Vagina (tissue), 2 donors: ENCODE measurements at regions not wholly inside any gene's neighbourhood (a gene's known extent, or its start where the extent isn't known, plus 50 kb on each side); places are given as distances from the start of the nearest gene placed in this dataset.

Experiments
- POLR2A ChIP-seq, 2 donors: fragments of 450-650 bp; IDR thresholded peaks; one replicate each; pipeline ENCODE4 v1.6.1; 2017; ENCODE audit warnings: antibody characterized with exemption in 2 of 2, mild to moderate bottlenecking in 2 of 2, moderate library complexity in 2 of 2
- TF ChIP-seq, protein P1 (sequence below), 3 experiments: fragments of 450-650 bp in 2 of 3; fragments of 200-600 bp in 1 of 3; sonication (generic) in 1 of 3; IDR thresholded peaks; one replicate each; pipeline ENCODE4 v1.5.1; 2017 to 2019; ENCODE audit warnings: antibody characterized with exemption in 3 of 3, mild to moderate bottlenecking in 2 of 3, moderate library complexity in 2 of 3

DNA sequence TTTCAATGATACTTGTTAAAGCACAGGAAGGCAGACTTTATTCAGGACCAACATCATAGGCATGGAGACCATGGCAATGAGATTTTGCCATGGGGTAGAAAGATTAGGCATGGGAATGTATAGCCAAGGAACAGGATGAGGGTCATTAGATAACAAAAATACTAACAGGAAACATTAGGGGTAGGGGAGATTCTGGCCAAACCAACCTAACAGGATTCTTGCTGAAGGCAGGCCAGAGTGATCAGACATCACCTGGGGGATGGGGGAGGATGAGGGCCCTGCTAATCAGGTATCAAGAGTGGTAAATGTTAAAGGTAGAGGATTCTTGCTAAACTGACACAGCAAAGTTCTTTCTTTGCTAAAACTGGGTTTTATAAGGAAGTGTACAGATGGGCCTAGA is 481.8 kb downstream of the ETS1 start:
- TF ChIP-seq, protein P1, sequence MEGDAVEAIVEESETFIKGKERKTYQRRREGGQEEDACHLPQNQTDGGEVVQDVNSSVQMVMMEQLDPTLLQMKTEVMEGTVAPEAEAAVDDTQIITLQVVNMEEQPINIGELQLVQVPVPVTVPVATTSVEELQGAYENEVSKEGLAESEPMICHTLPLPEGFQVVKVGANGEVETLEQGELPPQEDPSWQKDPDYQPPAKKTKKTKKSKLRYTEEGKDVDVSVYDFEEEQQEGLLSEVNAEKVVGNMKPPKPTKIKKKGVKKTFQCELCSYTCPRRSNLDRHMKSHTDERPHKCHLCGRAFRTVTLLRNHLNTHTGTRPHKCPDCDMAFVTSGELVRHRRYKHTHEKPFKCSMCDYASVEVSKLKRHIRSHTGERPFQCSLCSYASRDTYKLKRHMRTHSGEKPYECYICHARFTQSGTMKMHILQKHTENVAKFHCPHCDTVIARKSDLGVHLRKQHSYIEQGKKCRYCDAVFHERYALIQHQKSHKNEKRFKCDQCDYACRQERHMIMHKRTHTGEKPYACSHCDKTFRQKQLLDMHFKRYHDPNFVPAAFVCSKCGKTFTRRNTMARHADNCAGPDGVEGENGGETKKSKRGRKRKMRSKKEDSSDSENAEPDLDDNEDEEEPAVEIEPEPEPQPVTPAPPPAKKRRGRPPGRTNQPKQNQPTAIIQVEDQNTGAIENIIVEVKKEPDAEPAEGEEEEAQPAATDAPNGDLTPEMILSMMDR (IDR thresholded peaks at IDR 0.05), result no peak
- no peak for TF ChIP-seq POLR2A (IDR thresholded peaks at IDR 0.05)
